GM18858 (cell line): ENCODE measurements at regions not wholly inside any gene's neighbourhood (a gene's known extent, or its start where the extent isn't known, plus 50 kb on each side); places are given as distances from the start of the nearest gene placed in this dataset.
"Not testable (repeated sequence)": the region's sequence is repeated elsewhere in the genome, so short reads cannot be mapped to it uniquely, and the experiment has no call there.

Experiments
- ATAC-seq: cut with Tn5 transposase; IDR thresholded peaks from one replicate; pipeline ENCODE4 v1.9.1; 2021; ENCODE audit not compliant: unreplicated experiment

DNA sequence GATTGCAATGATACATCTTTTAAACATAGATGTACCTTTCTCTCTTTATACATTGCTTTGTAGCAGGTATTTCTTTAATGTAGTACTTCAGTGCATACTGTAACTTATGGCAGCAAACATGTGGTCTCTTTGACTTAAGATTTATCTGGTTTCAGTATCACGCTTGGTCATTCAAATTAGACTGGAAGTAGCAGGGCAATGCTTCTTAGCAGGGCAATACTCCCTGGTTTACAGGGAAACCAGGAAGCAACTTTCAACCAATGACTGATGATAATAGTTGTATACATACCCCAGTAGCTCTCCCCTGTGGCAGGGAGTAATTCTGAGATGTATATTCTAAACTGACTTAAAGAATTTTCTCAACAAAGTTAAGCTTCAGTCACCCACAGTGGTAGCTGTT lies 761.1 kb upstream of the CDH10 start:
- no peak for ATAC-seq

DNA sequence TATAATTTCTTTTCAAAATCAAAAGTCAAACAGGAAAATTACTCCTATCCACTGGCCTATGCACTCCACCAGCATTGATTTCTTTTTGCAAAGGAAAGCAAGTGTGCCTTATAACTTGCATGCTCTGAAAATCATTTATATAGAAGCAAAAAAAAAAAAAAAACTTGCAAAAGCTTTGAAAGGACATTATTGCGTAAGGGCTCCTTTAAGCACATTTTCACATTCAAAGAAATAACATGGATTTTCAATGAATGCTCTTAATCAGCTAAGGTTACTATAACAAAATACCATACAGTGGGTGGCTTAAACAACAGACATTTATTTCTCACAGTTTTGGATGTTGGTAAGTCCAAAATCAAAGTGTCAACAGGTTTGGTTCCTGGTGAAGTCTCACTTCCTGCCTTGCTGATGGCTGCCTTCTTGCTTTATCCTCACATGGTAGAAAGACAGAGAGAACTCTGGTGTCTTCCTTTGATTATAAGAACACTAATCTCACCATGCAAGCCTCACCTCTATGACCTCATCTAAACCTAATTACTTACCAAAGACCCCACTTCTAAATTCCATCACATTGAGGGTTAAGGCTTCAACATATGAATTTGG lies 755.2 kb upstream of the CDH10 start:
- no peak for ATAC-seq

DNA sequence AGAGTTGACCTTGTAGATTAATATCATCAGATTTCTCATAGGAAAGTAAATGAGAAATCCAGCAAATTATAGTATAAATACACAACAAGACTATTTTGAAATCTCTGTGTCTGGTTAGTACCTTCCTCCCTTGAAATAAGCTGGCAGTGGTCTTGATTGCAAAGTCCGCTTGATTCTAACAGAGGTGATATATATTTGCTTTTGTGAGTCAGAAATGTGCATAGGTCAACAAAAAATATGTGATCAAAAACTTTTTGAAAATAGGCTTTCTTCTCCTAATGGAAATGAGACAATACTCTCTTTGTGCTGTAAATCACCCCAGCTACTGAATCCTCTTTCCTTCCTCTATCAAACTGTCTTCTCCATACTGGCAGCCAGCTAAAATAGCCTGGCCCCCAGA lies 749.2 kb upstream of the CDH10 start:
- no peak for ATAC-seq

DNA sequence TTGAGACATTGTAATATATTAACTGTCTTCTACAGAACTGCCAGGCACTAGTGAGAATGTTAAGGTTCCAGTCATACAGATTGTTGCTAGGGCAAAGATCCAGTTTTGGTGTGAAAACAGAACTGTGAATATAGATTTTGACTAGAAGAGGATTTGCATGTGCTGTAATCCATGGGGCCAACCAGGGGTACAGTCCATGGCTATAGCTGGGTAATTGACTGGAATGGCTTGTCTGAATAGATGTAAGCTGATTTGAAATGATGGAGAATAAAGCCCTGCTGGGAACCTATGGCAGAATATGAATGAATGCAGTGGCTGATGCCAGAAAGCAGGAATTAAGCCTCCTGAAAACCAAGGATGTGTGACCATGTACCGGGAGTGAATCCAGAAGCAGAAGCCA lies 748.5 kb upstream of the CDH10 start:
- no peak for ATAC-seq

DNA sequence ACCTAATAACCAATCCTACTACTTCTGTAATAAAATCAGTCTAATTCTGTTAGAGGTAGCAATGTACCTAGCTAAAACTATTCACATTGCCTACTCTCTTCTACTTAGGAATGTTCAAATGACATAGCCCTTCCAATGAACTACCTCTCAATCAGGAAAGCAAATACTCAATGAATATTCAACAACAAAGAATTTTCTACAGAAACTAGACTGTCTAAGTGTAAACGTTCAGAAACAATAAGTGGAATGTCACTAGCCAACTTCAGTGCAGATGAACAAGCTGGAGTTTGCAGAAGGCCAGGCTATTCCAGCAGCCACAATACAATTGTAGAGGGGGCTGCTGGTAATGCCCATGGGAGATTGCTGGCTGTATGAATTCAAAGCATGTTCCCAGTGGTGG lies 743.2 kb upstream of the CDH10 start:
- ATAC-seq: no peak

DNA sequence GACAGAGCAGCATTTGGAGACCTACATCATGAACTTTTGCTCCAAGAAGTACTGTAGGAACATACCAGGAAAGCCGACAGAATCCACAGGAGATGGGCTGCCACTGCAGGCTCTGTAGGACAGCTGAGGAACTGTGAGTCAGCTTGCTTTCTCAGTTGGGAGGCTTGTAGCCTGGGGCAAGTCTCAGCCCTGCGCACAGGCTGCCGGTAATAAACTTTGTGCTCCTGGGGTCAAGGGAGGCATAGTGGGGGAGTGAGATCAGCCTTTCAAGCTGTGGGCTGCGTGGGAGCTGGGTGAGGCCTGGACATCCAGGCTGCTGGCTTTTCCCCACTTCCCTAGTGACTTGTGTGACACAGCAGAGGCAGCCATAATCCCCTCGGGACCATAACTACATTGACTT lies 718.0 kb upstream of the CDH10 start:
- no peak for ATAC-seq

DNA sequence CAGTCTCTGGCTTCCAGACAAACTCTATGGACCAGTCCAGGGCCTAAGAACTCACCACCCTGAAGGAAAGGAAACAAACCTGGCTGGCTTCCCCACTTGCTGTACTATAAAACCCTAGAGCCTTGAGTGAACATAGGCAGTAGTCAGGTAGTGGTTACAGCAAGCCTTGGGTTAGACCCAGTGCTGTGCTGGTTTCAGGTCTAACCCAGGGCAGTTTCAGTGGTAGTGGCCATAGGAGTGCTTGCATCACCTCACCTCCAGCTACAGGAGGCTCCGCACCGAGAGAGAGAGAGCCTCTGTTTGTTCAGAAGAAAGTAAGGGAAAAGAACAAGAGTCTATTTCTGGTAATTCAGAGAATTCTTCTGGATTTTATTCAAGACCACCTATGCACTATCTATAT lies 714.1 kb upstream of the CDH10 start:
- no peak for ATAC-seq

DNA sequence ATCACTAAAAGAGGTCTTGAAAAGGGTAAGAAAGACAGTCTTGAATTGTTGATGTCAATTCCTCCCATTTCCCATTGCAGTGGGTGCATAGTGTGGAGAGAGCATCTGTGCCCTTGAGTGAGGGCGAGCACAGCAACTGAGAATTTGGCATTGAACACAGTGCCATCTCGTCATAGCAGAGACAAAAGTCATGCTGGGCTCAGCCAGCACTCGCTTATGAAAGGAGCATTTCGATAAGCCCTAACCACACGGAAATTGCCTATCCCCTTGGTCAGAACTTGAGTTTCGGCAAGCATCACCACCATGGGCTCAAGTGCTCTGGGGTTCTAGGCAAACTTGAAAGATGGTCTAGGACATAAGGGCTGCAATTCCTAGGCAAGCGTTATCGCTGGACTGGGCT lies 712.8 kb upstream of the CDH10 start:
- no peak for ATAC-seq

DNA sequence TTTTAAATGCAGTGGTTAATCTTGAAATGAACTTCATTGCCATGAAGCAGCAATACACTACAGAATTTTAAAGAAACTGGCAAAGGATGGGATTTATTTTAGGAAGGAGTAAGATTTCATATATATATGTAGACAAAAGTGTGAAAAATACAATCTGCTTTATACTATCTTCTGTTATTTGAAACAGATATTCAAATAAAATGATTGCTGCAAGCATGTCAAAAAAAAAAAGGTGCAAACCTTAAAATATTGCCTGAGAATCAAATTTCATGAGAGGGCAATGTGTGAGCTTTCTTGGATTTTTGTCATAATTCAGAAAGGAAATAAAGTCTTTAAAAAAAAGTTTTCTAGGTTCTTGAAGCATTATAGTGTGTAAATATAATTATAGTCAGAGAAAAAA lies 705.0 kb upstream of the CDH10 start:
- ATAC-seq: no peak

DNA sequence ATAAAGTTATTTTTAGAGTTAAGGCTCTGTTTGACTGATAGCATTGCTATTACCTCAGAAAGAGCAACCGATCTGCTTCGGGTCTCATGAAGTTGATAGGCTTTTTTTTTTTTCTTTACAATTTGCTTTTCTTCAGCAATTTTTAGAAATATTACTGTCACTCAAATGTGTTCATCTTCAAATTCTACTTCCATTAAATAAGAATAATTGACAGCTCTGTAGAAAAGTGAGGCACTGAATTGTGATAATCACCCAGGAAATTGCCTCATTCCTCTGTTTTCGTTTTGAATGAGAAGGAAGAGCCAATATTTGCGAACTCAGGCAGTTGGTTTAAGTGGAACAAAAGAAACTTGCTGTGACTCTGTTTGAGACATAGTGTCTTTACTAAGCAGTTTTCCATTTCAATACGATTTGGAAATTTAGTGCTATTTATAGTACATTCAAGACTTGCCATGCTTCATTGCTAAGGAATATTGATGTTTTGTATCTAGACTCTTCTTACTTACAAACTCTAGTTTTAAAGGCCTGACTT lies 700.5 kb upstream of the CDH10 start:
- ATAC-seq: no peak

DNA sequence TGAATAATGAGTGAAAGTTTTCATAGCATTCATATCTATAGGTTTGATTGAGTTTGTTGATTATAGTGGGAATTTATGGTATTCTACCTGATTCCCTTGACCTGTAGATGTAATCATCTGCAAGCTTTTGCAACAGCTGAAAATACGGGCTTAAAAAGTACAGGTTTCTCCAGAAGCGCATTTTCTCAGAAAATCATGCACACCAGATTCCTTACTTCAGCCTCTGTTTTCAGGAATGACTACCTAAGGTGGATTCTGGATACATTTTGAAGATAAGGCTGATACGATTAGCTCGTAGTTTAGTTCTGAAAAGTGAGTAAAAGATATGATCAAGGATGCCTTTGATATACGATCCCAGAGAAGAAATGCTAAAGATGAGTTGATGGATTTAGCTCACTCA lies 694.8 kb upstream of the CDH10 start:
- ATAC-seq: no peak

DNA sequence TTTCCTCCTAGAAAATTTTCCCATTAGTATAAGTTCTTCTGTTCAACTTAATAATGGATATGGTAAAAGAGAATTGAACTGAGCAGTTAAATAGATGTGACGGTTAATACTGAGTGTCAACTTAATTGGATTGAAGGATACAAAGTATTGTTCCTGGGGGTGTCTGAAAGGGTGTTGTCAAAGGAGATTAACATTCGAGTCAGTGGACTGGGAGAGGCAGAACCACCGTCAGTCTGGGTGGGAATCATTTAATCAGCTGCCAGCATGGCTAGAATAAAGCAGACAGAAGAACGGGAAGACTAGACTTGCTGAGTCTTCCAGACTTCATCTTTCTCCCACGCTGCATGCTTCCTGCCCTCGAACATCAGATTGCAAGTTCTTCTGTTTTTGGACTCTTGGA lies 689.6 kb upstream of the CDH10 start:
- ATAC-seq: no peak

DNA sequence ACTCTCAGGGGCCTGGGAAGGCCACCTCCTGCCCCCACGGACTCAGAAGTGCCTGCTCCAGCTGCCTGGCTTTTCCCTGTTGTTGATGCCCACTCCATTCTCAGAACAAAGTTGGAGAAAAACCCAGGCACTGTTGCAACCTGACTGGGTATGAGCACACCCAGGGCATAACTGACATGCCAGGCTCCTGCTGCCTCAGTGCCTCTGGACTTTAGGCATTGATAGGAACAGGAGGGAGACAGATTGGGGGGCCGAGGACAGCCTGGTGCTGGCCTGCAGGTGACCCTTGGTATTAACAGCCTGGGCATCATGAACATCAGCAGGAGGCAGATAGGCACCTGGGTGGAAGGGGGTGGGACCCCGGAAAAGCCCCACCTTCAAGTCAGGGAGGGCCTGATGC lies 685.9 kb upstream of the CDH10 start:
- ATAC-seq: no peak

DNA sequence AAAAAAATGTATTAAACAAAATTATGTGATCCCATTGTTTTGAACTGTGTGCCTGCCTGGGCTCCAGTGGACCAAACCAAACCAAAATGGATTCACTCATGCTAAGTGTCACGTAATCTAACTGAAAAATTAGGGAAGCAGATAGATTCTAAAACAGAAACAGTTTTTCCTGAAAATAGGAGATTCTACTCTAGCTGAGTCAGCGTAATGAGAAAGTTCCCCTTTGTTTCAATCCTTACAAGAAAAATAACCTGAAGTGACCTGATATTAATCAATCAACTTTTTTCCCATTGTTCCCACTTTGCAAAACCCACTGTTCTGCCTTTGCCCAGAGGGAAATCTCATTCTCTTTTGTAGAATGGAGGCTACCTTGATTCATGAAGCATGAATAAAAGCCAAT lies 682.4 kb upstream of the CDH10 start:
- ATAC-seq: no peak

DNA sequence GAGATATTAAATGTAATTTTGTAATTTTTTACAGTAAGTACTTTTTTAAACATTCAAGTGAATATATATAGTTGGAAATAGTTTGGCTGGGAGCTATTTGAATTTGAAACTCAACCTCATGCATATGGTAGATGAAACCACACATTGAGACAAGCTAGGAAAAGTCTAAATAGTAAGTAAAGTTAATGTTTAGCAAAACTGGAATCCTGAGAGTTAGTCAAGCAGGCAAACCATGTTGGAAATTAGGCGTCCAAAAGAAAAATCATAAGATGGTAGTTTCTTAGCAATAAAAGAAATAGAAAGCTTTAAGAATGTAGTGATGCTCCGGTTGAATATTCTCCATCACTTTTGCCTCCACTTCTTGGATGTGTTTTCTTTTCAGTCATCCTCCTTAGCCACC lies 657.1 kb upstream of the CDH10 start:
- no peak for ATAC-seq

DNA sequence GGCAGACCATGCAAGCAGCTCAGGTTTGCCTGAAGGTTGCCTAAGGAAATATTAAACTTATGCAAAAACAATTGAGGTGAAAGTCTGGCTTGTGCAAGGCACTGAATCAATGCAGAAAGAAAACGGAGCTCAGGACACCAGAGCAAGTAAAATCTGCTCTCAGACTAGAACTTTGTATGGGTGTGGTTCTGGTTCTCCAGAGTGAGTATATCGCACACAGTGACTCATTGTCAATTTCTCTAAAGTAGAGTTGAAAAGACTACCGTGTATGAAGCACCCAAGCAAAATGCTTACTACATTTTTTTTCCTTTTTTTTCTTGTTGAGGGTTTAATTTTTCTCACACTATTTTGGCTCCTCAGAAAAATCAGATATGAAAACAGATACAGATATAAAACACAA lies 650.3 kb upstream of the CDH10 start:
- no peak for ATAC-seq

DNA sequence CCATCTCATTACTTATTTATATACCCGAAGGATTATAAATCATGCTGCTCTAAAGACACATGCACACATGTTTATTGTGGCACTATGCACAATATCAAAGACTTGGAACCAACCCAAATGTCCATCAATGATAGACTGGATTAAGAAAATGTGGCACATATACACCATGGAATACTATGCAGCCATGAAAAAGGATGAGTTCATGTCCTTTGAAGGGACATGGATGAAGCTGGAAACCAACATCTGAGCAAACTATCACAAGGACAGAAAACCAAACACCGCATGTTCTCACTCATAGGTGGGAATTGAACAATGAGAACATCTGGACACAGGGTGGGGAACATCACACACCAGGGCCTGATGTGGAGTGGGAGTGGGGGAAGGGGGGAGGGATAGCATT lies 645.0 kb upstream of the CDH10 start:
- not testable (repeated sequence) for ATAC-seq

DNA sequence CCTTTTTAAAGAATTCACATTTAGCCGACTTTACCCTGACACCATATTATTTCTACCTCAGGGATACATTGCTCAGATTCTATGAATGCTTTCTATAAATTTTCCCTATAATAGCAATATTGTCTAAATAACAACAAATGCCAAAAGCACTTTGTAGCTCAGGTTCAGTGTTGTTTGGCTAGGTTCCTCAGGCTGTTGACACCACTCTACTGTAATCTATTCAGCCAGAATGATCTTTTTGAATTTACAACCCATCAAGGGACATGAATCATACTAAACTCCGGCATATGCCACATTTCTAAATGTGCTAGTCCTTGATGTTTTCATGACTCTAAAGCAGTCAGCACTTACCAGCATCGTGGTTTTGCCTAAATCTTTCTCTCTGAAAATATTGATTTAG lies 641.5 kb upstream of the CDH10 start:
- ATAC-seq: no peak

DNA sequence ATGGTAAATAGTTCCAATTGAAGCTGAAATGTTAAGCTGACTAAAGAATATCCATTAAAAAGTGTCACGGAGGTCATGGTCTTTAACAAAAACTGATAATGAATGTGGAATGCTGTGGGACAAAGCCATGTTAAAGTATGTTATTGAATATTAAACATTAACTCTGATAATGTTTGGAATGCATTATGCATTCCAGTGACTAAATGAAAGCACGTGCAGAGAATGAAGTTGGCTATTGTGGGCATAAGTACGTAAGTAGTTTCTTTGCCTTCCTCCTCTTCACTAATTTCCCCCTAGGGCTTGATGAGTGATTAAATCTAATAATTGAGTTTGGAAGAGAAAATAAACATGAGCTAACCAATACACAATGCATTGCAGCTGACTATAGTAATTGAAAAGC lies 640.4 kb upstream of the CDH10 start:
- no peak for ATAC-seq

DNA sequence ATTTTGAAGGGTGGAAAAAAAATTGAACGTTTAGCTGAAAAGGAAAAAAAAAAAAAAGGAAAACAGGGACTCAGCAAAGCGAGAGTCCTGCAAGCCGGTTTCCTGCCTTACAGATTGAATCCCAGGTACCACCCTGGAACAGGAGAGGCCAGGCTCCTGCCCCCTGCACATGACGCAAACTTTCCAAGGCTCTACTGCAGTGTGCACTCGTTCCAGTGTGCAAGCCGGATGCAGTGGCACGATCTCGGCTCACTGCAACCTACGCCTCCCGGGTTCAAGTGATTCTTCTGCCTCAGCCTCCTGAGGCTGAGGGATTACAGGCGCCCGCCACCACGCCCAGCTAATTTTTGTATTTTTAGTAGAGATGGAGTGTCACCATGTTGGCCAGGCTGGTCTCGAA lies 618.7 kb upstream of the CDH10 start:
- not testable (repeated sequence) for ATAC-seq

DNA sequence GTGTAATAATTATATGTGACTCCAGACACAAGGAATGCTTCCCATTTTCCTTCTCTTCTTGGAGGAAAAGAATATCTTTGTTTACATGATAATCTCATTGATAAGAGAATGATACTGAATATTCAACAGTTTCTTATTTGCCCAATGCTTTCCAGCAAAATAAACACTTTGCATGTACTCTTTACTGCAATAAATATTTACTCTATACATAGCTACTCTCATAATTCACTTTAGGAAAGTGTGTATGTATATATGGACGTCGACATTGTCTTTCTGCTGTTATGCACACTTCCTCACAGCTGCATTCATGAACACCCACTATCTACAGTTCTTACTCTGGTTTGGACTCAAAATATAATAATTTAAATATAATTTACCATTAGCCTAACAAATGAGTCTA lies 617.4 kb upstream of the CDH10 start:
- ATAC-seq: no peak

DNA sequence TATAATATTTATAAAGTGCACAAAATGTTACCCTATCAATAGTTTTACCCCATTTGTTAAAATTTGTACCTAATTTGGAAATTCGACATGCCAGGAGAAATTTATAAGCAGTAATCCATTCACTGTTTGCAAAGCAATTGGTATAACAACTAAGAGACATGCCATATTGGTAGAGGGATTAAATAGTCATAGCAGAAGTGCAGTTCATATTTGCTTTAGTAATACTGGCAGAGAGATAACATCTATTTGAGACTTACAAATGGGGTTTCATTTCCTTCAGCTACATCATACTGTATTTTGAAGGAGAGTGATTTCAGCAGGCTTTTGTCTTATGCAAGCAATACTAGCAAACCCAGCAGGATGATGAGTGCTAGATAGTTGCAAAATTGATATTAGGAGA lies 610.4 kb upstream of the CDH10 start:
- ATAC-seq: no peak

DNA sequence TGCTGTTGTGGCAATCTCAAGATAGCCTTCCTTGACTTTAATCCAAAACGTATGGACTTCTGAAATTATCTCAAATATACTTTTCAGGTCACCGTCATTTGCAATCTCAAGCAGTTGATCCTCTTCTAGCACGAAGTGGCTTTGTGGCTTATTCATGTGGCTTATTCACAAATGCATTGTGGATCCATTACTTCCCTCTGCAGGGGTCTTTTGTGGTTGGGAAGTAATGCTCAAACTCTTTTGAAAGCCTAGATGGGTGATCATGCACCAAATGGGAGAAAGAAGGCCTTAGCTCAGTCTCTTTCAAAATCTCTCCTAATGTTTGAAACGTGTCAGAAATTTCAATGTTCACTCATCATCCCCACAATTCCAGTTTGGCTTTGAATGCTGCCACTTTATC lies 597.2 kb upstream of the CDH10 start:
- ATAC-seq: no peak

DNA sequence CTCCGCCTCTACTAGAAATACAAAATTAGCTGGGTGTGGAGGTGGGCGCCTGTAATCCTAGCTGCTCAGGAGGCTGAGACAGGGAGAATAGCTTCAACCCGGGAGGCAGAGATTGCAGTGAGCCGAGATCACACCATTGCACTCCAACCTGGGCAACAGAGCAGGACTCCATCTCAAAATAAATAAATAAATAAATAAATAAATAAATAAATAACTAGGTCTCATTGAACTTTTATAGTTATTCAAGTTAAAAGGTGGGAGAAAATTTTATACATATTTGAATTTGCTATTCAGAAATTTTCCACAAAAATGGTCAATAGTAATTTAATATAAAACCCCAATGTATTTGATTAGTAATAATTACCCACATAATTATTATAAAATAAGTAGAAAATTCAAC lies 593.9 kb upstream of the CDH10 start:
- ATAC-seq: not testable (repeated sequence)
